GM12872 (cell line): ENCODE measurements at regions not wholly inside any gene's neighbourhood (a gene's known extent, or its start where the extent isn't known, plus 50 kb on each side); places are given as distances from the start of the nearest gene placed in this dataset.

Experiments
- CTCF ChIP-seq: IDR thresholded peaks from 3 replicates; pipeline ENCODE4 v1.5.1; 2011; ENCODE audit warnings: low read depth, mild to moderate bottlenecking, low read length, moderate library complexity; ENCODE audit not compliant: insufficient read depth

GRCh38 chr2:144595279-144595678 lies 75.4 kb upstream of the ZEB2 start:
- TF ChIP-seq CTCF, result no peak

DNA sequence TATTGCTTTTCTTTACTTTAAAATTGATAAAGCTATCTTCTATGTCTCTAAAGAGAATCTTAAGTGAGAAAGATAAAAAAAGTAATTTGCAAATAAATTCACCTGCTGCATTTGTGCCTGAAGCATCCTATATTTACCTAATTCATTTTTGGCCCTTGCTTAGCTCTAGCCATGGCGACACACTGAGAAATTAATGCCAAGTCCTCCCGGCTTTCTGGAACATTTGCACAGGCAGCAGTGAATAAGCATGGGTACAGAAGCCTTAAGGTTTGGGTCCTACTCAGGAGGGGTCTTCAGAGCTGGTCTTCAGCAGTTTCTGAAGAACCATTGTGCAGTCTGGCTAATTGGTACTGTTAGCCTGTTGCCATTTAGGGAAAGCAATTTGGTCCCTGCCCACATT lies 73.9 kb upstream of the ZEB2 start:
- no peak for TF ChIP-seq CTCF

GRCh38 chr2:144592500-144593256 lies 72.8 kb upstream of the ZEB2 start:
- TF ChIP-seq CTCF, result no peak

- no peak for TF ChIP-seq CTCF
Measured at GRCh38 chr2:144587306-144587705, 67.4 kb upstream of the ZEB2 start.

DNA sequence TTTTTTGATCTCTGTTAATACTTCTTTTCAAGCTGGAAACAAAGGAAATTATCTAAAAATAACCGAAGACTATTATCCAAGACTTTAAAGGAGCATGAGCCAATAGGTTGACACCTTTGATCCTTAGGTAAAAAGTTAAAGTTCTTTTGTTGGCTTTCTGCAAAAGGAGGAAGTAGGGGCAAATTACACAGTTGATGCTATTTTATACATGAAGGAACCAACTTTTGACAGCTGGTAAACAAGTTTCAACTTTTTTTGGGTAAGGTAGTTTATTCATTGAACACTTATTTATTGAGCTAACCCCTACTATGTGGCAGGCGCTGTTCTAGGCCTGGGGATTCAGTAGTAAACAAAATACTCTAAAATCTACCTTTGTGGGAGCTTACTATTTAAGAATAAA lies 66.6 kb upstream of the ZEB2 start:
- TF ChIP-seq CTCF, result no peak

GRCh38 chr2:144583741-144584453 lies 64.0 kb upstream of the ZEB2 start:
- TF ChIP-seq CTCF, result no peak

DNA sequence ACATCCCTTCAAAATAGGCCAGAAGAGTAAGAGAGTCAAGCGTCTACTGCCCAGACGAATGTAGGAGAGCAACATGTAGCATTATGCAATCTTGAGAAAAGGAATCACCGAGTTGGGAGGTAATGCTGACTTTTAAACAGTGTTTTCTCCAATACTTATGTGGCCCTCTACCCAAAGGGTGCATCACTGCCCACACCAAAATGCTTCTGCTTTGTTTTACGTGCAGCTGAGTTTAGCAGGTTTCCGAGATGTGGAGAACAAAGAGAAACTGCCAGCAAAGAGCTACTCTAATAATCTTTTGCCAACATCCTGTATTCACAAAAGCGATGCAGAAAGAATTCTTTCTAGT lies 63.4 kb upstream of the ZEB2 start:
- no peak for TF ChIP-seq CTCF
